ENCODE measurements at regions not wholly inside any gene's neighbourhood (a gene's known extent, or its start where the extent isn't known, plus 50 kb on each side); places are given as distances from the start of the nearest gene placed in this dataset.
A peak's percentile ranks its signal among the peaks of the same experiment; 100 is the strongest.
"Not testable (repeated sequence)": the region's sequence is repeated elsewhere in the genome, so short reads cannot be mapped to it uniquely, and the experiment has no call there.

GRCh38 chr3:134704133-134704532 is 53.3 kb upstream of the KY start:
- DNase-seq = no peak

DNA sequence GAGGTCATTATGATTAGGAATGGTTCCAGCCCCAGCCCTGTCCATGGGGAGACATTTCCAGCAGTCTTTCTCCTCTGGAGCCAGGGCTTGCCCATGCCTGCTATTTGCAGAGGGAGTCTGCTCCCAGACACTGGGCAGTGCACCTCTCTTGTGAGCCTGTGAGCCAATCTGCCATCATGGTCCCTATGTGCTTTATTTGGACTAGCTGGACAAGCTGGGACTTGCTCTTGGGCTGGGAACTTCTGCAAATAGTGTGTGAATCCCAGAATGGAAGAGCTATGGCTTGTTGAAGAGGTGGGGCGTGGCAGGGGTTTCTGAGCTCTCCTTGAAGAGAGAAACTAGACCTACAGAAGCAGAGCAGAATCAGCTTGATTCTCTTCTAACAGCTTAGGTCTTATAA is 53.7 kb upstream of the KY start:
- peak; percentile 35 for DNase-seq

GRCh38 chr3:134707908-134708597 is 57.2 kb upstream of the KY start:
- no peak for DNase-seq

DNA sequence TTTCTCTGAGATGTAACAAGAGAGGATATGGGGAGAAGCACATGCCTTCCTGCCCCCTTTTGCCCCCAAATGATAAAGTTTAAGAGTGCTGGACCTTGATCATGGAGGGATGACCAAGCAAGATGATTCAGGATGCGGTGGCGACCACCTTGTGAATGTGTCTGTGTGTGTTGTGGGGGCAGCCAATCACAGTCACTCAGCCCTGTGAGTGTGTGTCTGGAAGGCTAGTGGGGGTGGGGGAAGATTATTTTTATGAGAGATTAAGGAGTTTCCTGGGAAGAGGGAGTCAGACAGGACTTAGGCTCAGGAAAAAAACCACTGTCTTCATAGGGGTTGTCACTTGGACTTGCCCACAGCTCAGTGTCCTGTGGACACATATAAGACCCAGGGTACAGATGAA is 57.8 kb upstream of the KY start:
- no peak for DNase-seq

GRCh38 chr3:134709076-134709475 is 58.3 kb upstream of the KY start:
- DNase-seq = no peak

- no peak for DNase-seq
Measured at GRCh38 chr3:134709561-134710312, 58.9 kb upstream of the KY start.

DNA sequence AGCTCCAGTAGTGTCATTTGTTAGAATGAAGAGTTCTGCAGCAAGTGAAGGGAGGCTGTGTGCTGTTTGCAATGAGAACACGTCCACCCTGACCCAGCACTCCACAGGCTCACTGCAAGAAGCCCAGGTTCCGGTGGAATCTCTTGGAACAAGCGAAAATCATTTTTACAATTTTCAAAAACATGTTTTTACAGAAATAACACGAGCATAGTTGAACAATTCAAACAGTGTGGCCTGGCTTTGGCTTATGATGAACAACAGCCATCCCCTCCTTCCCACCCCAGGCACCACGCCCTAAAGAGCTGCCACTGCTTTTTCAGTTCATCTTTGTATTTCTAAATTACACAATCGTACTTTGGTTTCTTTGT is 59.5 kb upstream of the KY start:
- no peak for DNase-seq

DNA sequence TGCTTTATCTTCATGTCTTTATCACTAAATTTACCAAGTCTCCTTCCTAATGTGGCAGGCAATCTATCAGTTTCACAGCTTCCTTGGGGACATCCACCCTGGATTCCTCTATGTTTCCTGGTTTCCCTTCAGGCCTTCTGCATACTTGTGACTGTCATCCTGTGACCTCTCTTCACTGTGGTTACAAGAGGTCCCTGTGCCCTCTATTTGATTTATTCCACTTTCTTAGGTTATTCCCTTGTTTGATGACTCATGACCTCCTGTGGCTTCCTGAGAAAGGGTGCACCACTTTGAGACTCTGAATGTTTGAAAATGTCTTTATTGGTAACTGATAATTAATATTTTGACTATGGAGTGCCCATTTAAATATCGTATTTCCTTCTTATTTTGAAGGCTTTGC is 60.5 kb upstream of the KY start:
- peak; percentile 8 for DNase-seq

GRCh38 chr3:134713671-134714070 is 62.8 kb upstream of the KY start:
- DNase-seq = no peak

DNA sequence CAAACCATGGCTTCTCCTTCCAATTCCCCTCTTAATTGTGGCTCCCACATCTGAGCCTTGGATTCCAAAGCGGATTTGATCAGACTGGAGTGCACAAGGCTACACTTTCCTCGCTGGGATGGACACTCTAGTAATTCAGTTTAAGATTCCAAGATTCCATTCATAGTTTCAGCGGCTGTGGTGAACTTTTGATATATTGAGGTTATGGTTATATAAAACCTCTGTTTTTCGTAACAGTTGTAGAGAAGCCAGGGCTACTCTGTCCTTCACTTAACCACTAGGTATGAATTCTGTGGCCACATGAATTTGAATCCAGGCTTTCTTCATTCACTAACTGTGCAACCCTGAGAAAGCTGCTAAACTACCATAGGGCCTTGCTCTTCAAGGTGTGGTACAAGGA is 67.9 kb upstream of the KY start:
- DNase-seq = no peak

GRCh38 chr3:134721214-134721613 is 70.4 kb upstream of the KY start:
- DNase-seq = peak; percentile 23

- DNase-seq = no peak
Measured at GRCh38 chr3:134722969-134723368, 72.1 kb upstream of the EPHB1 start.

GRCh38 chr3:134729649-134730048 is 65.4 kb upstream of the EPHB1 start:
- no peak for DNase-seq

- DNase-seq = no peak
Measured at GRCh38 chr3:134737516-134737915, 57.5 kb upstream of the EPHB1 start.

DNA sequence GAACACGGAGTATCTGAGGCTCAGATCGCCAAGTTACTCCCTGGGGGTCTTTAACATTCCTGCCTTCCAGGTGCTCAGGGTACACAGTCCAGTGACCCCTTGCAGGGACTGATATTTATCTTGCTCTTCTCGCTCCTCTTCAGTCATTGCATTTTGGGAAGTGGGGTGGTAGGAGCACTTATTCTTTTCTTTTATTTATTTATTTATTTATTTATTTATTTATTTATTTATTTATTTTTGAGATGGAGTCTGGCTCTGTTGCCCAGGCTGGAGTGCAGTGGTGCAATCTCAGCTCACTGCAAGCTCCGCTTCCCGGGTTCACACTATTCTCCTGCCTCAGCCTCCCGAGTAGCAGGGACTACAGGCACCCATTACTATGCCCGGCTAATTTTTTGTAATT is 55.0 kb upstream of the EPHB1 start:
- DNase-seq = not testable (repeated sequence)

- DNase-seq = no peak
Measured at GRCh38 chr3:134742202-134742601, 52.9 kb upstream of the EPHB1 start.

GRCh38 chr3:134743006-134743405 is 52.1 kb upstream of the EPHB1 start:
- no peak for DNase-seq
